LNCAP (cell line): ENCODE measurements at regions not wholly inside any gene's neighbourhood (a gene's known extent, or its start where the extent isn't known, plus 50 kb on each side); places are given as distances from the start of the nearest gene placed in this dataset.

Experiments used
- CTCF ChIP-seq: fragments of 450-650 bp; IDR thresholded peaks from 2 replicates; pipeline ENCODE4 v1.5.1; 2017; ENCODE audit warnings: mild to moderate bottlenecking

DNA sequence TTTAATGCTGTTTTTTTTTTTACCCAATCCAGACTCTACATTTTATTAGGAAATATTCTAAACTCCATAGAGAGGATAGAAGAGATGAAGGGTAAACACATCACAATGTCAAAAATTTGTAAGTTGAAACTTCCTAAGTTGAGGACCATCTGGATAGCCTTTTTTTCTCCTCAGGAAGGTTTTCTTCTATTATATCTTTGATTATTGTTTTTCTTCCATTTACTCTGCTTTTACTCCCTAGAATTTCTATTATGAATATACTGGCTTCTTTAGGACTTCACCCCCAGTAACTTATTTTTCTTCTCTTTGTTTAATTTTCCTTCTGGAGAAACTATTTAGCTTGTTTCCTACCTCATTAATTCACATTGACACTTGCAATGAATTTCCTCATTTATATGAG lies 71.2 kb upstream of the SLIT2 start:
- no peak for TF ChIP-seq CTCF

- no peak for TF ChIP-seq CTCF
Measured at GRCh38 chr4:20178902-20179576, 72.7 kb upstream of the SLIT2 start.

DNA sequence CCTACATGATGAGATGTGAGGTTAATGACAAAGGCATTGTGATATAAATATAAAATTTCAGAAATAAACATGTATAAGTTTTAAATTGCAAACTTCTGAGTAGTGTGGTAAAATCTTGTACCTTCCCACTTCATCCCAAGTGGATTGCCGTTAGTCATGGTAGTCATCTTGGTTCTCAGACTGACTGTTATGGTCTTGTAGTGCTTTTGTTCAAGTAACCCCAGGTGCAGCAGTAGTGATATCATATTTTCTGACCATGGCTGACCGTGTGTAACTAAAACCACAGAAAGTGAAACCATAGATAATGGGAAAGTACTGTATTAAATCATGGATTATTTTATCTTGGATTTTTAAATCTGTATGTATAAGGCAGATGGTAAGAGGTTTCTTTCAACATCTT lies 74.8 kb upstream of the SLIT2 start:
- TF ChIP-seq CTCF = no peak

GRCh38 chr4:20172070-20172760 lies 79.5 kb upstream of the SLIT2 start:
- no peak for TF ChIP-seq CTCF

DNA sequence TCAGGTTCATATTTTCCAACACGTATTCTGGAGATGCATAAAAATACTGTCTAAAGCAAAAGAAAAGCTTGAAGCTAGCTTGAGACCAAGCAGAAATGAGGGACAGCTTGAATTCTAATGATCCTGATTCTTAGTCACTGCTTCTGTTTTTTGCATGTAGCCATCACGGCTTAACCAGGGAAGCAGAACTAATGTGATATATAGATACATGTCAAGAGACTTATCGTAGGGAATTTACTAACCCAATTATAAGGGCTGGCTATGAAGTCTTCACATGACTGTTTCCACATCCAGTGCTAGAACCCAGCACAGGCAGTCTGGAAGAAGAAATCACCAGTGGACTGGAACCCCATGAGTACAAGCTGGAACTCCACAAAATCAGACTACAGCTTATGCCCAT lies 85.2 kb upstream of the SLIT2 start:
- TF ChIP-seq CTCF = no peak

DNA sequence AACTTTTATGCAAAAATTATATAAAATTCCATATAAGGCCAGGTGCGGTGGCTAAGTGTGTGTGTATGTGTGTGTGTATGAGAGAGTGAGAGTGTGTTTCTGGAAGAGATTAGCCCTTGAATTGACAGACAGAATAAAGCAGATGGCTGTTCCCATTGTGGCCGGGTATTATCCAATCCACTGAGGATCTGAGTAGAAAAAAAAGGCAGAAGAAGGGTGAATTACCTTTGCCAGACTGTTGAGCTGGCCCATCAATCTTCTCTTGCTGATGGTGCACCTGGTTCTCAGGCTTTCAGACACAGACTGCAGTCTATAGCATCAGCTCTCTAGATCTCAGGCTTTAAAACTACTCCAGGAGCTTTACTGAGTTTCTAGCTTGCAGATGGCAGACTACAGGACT lies 92.2 kb upstream of the SLIT2 start:
- no peak for TF ChIP-seq CTCF

DNA sequence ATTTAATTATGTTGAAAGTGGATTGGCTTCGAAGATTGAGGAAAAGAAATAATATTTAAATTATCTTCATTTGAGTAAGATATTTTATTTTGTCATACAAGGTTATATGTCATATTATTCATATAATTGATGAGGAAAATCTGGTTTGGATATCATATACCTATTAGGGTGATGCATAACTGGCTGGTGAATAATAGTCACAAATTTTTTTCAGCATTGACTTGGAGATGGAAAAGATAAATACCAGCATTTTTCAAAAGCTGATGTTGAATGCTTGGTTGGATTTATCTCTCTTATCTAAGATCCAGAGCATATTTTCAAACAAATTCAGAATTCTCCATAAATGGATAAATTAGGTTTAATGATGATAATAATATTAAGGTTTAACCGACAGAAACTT lies 93.5 kb upstream of the SLIT2 start:
- no peak for TF ChIP-seq CTCF

GRCh38 chr4:20151436-20151835 lies 100.3 kb upstream of the SLIT2 start:
- no peak for TF ChIP-seq CTCF
